ENCODE measurements at regions not wholly inside any gene's neighbourhood (a gene's known extent, or its start where the extent isn't known, plus 50 kb on each side); places are given as distances from the start of the nearest gene placed in this dataset.
A peak's percentile ranks its signal among the peaks of the same experiment; 100 is the strongest.

DNA sequence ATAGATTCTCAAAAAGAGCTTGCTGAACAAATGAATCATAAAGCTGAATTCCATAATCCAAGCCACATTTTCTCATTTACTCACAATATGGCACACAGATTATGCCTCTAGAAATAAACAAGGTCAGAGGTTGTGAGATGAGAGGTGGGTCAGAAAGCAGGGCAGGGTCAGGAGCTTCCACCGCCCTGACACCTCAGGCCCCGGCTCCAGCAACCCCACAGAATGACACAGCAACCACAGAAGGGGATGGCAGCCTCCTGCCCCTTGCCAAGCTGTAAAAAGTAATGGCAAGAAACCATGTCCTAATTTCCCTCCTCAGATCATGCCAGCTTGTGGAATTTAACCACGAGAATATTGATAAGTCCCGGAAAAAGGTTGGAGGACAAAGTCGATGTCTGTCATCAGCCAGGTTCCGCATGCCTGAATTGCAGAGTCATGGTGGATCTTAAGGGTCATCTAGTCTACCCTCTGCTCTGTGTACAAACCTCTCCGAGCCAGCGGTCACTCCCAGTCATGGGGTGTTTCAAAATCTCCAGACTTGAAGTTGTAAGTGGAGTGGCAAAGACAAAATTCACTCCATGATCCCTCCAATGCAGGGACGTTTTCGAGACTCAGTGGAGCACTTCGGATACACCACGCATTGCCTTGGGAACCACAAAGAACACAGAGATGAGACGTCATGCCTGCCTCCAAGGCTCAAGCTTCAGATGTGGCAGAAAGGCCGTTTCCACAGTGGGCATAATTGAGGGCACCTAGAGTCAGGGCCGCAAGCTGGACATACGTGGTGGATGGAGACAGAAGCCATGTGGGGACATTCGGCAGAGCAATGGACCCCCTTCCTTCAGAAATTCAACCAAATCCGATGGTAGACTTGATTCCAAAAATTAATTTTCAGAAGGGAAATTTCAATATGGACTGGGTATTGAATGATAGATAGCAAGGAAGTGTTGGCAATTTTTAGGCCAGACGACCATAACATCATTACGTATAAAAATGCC is 254.0 kb downstream of the TOMM20 start (continued):
- TF ChIP-seq FIP1L1 (IDR thresholded peaks at IDR 0.05; ENCODE audit: low read depth, low read length, poor library complexity, severe bottlenecking), result no peak
- peak; percentile 22; the same call in 1 of the 2 replicates for TF ChIP-seq RHOXF2B (CRISPR knock-in tag; conservative IDR thresholded peaks at IDR 0.05)
- TF ChIP-seq KHSRP (IDR thresholded peaks at IDR 0.05), result peak; percentile 7; the same call in 1 of the 2 replicates
- TF ChIP-seq KLF10 (CRISPR knock-in tag; IDR thresholded peaks at IDR 0.05), result no peak
- TF ChIP-seq, protein P1, sequence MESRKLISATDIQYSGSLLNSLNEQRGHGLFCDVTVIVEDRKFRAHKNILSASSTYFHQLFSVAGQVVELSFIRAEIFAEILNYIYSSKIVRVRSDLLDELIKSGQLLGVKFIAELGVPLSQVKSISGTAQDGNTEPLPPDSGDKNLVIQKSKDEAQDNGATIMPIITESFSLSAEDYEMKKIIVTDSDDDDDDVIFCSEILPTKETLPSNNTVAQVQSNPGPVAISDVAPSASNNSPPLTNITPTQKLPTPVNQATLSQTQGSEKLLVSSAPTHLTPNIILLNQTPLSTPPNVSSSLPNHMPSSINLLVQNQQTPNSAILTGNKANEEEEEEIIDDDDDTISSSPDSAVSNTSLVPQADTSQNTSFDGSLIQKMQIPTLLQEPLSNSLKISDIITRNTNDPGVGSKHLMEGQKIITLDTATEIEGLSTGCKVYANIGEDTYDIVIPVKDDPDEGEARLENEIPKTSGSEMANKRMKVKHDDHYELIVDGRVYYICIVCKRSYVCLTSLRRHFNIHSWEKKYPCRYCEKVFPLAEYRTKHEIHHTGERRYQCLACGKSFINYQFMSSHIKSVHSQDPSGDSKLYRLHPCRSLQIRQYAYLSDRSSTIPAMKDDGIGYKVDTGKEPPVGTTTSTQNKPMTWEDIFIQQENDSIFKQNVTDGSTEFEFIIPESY (CRISPR knock-in tag; IDR thresholded peaks at IDR 0.05), result 0 out of 2 replicates have a peak, but pooled peaks have one; percentile 19
- TF ChIP-seq FOXK2 (conservative IDR thresholded peaks at IDR 0.05 in 1 of 2, IDR thresholded peaks at IDR 0.05 in 1 of 2; ENCODE audit: low read depth in 2 of 2), result peak in 1 of 2 experiments; percentile 51; a peak in 3 of 4 replicates
- TF ChIP-seq ZNF551 (CRISPR knock-in tag; IDR thresholded peaks at IDR 0.05), result 0 out of 2 replicates have a peak, but pooled peaks have one; percentile 18
- no peak for TF ChIP-seq PPARD (CRISPR knock-in tag; IDR thresholded peaks at IDR 0.05)
- TF ChIP-seq, protein P2, sequence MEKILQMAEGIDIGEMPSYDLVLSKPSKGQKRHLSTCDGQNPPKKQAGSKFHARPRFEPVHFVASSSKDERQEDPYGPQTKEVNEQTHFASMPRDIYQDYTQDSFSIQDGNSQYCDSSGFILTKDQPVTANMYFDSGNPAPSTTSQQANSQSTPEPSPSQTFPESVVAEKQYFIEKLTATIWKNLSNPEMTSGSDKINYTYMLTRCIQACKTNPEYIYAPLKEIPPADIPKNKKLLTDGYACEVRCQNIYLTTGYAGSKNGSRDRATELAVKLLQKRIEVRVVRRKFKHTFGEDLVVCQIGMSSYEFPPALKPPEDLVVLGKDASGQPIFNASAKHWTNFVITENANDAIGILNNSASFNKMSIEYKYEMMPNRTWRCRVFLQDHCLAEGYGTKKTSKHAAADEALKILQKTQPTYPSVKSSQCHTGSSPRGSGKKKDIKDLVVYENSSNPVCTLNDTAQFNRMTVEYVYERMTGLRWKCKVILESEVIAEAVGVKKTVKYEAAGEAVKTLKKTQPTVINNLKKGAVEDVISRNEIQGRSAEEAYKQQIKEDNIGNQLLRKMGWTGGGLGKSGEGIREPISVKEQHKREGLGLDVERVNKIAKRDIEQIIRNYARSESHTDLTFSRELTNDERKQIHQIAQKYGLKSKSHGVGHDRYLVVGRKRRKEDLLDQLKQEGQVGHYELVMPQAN (IDR thresholded peaks at IDR 0.05; ENCODE audit: borderline replicate concordance), result 0 out of 2 replicates have a peak, but pooled peaks have one; percentile 13
- TF ChIP-seq ZNF707 (CRISPR knock-in tag; conservative IDR thresholded peaks at IDR 0.05), result peak; percentile 26; the same call in 1 of the 2 replicates
- peak; percentile 95 for TF ChIP-seq ZNF644 (tag; IDR thresholded peaks at IDR 0.05; ENCODE audit: low read depth)
- no peak; the same call in 1 of the 2 replicates for TF ChIP-seq PHF8 (IDR thresholded peaks at IDR 0.05; ENCODE audit: borderline replicate concordance, low read length)
- TF ChIP-seq RBFOX2 (IDR thresholded peaks at IDR 0.05; ENCODE audit: low read depth, low read length), result peak; percentile 17; the same call in 1 of the 2 replicates
- TF ChIP-seq, protein P3, sequence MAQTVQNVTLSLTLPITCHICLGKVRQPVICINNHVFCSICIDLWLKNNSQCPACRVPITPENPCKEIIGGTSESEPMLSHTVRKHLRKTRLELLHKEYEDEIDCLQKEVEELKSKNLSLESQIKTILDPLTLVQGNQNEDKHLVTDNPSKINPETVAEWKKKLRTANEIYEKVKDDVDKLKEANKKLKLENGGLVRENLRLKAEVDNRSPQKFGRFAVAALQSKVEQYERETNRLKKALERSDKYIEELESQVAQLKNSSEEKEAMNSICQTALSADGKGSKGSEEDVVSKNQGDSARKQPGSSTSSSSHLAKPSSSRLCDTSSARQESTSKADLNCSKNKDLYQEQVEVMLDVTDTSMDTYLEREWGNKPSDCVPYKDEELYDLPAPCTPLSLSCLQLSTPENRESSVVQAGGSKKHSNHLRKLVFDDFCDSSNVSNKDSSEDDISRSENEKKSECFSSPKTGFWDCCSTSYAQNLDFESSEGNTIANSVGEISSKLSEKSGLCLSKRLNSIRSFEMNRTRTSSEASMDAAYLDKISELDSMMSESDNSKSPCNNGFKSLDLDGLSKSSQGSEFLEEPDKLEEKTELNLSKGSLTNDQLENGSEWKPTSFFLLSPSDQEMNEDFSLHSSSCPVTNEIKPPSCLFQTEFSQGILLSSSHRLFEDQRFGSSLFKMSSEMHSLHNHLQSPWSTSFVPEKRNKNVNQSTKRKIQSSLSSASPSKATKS (CRISPR knock-in tag; IDR thresholded peaks at IDR 0.05), result peak; percentile 10; the same call in 1 of the 2 replicates
- no peak for TF ChIP-seq TARDBP (IDR thresholded peaks at IDR 0.05)
- TF ChIP-seq TAF1 (IDR thresholded peaks at IDR 0.05; ENCODE audit: control insufficient read depth, extremely low read depth, insufficient read depth, low read length, severe bottlenecking), result no peak
- TF ChIP-seq HNRNPH1 (optimal IDR thresholded peaks at IDR 0.05; ENCODE audit: low read depth, low read length), result no peak
- no peak for TF ChIP-seq CREB1 (IDR thresholded peaks at IDR 0.05)
- TF ChIP-seq CREB1 (CRISPR knock-in tag; IDR thresholded peaks at IDR 0.05), result no peak
- TF ChIP-seq HDGF (IDR thresholded peaks at IDR 0.05), result peak; percentile 25

Data from K562 (cell line).